ENCODE measurements at regions not wholly inside any gene's neighbourhood (a gene's known extent, or its start where the extent isn't known, plus 50 kb on each side); places are given as distances from the start of the nearest gene placed in this dataset.

DNA sequence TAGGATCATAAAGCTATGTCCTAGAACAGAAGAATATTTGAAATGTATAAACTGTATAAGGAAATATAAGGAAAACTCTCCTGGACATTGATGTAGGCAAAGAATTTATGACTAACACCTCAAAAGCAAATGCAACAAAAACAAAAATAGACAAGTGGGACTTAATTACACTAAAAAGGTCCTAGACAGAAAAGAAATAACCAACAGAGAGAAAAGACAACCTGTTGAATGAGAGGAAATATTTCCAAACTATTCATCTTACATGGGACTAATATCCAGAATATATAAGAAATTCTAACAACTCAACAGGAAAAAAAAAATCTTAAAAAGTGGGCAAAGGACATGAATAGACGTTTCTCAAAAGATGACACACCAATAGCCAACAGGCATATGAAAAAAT lies 54.4 kb upstream of the PRDX4 start:
- Histone ChIP-seq H3K14ac (ENCODE audit: insufficient read length) (no peak overlapping the region), H3K9ac (replicated peaks in 1 of 4; ENCODE audit: extremely low read depth in 1 of 4, low read depth in 3 of 4, low read length in 3 of 4) (no peak overlapping the region), H2AK5ac (ENCODE audit: low read depth, low read length) (no peak overlapping the region), H3K4me2 (ENCODE audit: insufficient read depth in 1 of 2, low read depth in 2 of 2, low read length in 2 of 2) (no peak overlapping the region), H2AFZ (ENCODE audit: low read length) (no peak overlapping the region), H3K4me3 (ENCODE audit: extremely low read depth in 1 of 4, insufficient read depth in 2 of 4, low read depth in 3 of 4, low read length in 4 of 4) (no peak overlapping the region), H3K23me2 (ENCODE audit: low read depth, low read length) (no peaks in the 10 kb centered on the region), H3K56ac (replicated peaks; ENCODE audit: insufficient read length, low read depth, low read length) (no peak overlapping the region), H4K91ac (replicated peaks; ENCODE audit: insufficient read length, low read length) (no peak overlapping the region), H2BK5ac (ENCODE audit: low read depth, low read length) (no peak overlapping the region), H2BK15ac (ENCODE audit: low read length) (no peak overlapping the region), H3K18ac (ENCODE audit: extremely low read depth, low read length) (no peak overlapping the region), H2BK20ac (ENCODE audit: low read length) (no peak overlapping the region), H3K4me1 (replicated peaks in 1 of 4; ENCODE audit: control insufficient read depth in 3 of 4, insufficient read depth in 4 of 4, low read length in 3 of 4) (no peaks in the 10 kb centered on the region), H3K27ac (ENCODE audit: low read depth, low read length) (no peak overlapping the region), H3K79me2 (ENCODE audit: control insufficient read depth in 1 of 2, insufficient read depth in 2 of 2, low read length in 2 of 2) (no peaks in the 10 kb centered on the region), H3K36me3 (ENCODE audit: control insufficient read depth in 2 of 4, insufficient read depth in 4 of 4, low read length in 3 of 4) (no peaks in the 10 kb centered on the region), H2BK120ac (replicated peaks; ENCODE audit: low read depth, low read length) (no peak overlapping the region), H4K8ac (ENCODE audit: extremely low read depth, insufficient read depth, low read length) (no peak overlapping the region), H3K27me3 (replicated peaks in 1 of 4; ENCODE audit: control insufficient read depth in 3 of 4, extremely low read depth in 1 of 4, insufficient read depth in 3 of 4, low read length in 3 of 4) (no peaks in the 10 kb centered on the region), H4K20me1 (replicated peaks in 1 of 2; ENCODE audit: control insufficient read depth in 1 of 2, insufficient read depth in 2 of 2, low read length in 2 of 2) (no peaks in the 10 kb centered on the region), H3K4ac (replicated peaks; ENCODE audit: insufficient read length, low read depth, low read length) (no peak overlapping the region), H4K5ac (ENCODE audit: insufficient read length, low read depth, low read length) (no peak overlapping the region), H3K79me1 (ENCODE audit: low read depth, low read length) (no peaks in the 10 kb centered on the region), H3K23ac (ENCODE audit: insufficient read length) (no peak overlapping the region), H2BK12ac (ENCODE audit: low read depth, low read length) (no peak overlapping the region), H3K9me3 (ENCODE audit: insufficient read depth in 2 of 2, low read depth in 1 of 2, low read length in 1 of 2) (no peaks in the 10 kb centered on the region)
- TF ChIP-seq CHD2 (IDR thresholded peaks at IDR 0.05; ENCODE audit: low read length), result no peak
- no peak for TF ChIP-seq TAF7 (optimal IDR thresholded peaks at IDR 0.05; ENCODE audit: borderline replicate concordance, low read depth, low read length)
- no peak for TF ChIP-seq EGR1 (IDR thresholded peaks at IDR 0.05; ENCODE audit: borderline replicate concordance, low read depth, low read length)
- TF ChIP-seq, protein P1, sequence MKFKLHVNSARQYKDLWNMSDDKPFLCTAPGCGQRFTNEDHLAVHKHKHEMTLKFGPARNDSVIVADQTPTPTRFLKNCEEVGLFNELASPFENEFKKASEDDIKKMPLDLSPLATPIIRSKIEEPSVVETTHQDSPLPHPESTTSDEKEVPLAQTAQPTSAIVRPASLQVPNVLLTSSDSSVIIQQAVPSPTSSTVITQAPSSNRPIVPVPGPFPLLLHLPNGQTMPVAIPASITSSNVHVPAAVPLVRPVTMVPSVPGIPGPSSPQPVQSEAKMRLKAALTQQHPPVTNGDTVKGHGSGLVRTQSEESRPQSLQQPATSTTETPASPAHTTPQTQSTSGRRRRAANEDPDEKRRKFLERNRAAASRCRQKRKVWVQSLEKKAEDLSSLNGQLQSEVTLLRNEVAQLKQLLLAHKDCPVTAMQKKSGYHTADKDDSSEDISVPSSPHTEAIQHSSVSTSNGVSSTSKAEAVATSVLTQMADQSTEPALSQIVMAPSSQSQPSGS (IDR thresholded peaks at IDR 0.05; ENCODE audit: low read length), result no peak
- no peak for TF ChIP-seq NRF1 (IDR thresholded peaks at IDR 0.05; ENCODE audit: low read depth, low read length)
- TF ChIP-seq HDAC6 (IDR thresholded peaks at IDR 0.05; ENCODE audit: low read depth, low read length), result no peak
- no peak for TF ChIP-seq NANOG (IDR thresholded peaks at IDR 0.05; ENCODE audit: insufficient read depth, low read depth, low read length, poor library complexity, severe bottlenecking)
- TF ChIP-seq SP2 (IDR thresholded peaks at IDR 0.05; ENCODE audit: low read length), result no peak
- TF ChIP-seq EP300 (IDR thresholded peaks at IDR 0.05; ENCODE audit: borderline replicate concordance in 1 of 2, low read depth in 2 of 2, low read length in 2 of 2), result no peak
- no peak for TF ChIP-seq CHD1 (IDR thresholded peaks at IDR 0.05; ENCODE audit: low read depth, low read length)
- TF ChIP-seq YY1 (IDR thresholded peaks at IDR 0.05; ENCODE audit: low read depth, low read length), result no peak
- no peak for TF ChIP-seq PHF8 (conservative IDR thresholded peaks at IDR 0.05; ENCODE audit: low read depth, low read length)
- TF ChIP-seq CEBPB (IDR thresholded peaks at IDR 0.05; ENCODE audit: low read depth, low read length), result no peak
- no peak for TF ChIP-seq SP1 (IDR thresholded peaks at IDR 0.05; ENCODE audit: low read depth, low read length)
- CTCF ChIA-PET (ENCODE audit: partially characterized antibody), result no interaction called here
- 88% methylated on average over 1 of the region's 1 CpG; no CpG with 5 or more reads in 1 of the 2 experiments for WGBS, 2 experiments (ENCODE audit: extremely low coverage in 1 of 2, insufficient coverage in 1 of 2, insufficient read length in 1 of 2, insufficient replicate concordance in 2 of 2, low coverage in 1 of 2, low lambda C conversion rate in 2 of 2, missing lambda C conversion rate in 1 of 2)
- no peak for DNase-seq (ENCODE audit: low read depth in 1 of 2, low spot score in 2 of 2)
- FAIRE-seq, result peak; percentile 57
- POLR2A ChIA-PET (ENCODE audit: partially characterized antibody), result no interaction called here
